Adrenal gland (tissue), 9 donors: ENCODE measurements at regions not wholly inside any gene's neighbourhood (a gene's known extent, or its start where the extent isn't known, plus 50 kb on each side); places are given as distances from the start of the nearest gene placed in this dataset.

Experiments
- DNase-seq, 7 donors: peaks; one replicate each; pipeline ENCODE4 v3.0.0-alpha.2; 2019 to 2020
- H3K27ac ChIP-seq, 5 donors: fragments of 200-600 bp; sonication (generic) in 4 of 5; 1 replicate in 3 of 5; 2 replicates in 2 of 5; pipeline versions ENCODE4 v1.5.1 to v1.8.0; 2016 to 2020; ENCODE audit warnings: mild to moderate bottlenecking in 1 of 5
- H3K27me3 ChIP-seq: fragments of 200-600 bp; 2 replicates; pipeline ENCODE4 v1.8.0; 2021
- H3K36me3 ChIP-seq, 2 donors: fragments of 200-600 bp; replicated peaks in 1 of 2; 1 replicate in 1 of 2; 2 replicates in 1 of 2; pipeline versions ENCODE4 v1.5.1 to v1.8.0; 2018 to 2022
- H3K4me1 ChIP-seq, 2 donors: fragments of 200-600 bp; replicated peaks in 1 of 2; 1 replicate in 1 of 2; 2 replicates in 1 of 2; pipeline versions ENCODE4 v1.5.1 to v1.8.0; 2018 to 2021
- H3K4me3 ChIP-seq, 4 donors: fragments of 200-600 bp; sonication (generic) in 3 of 4; one replicate each; pipeline ENCODE4 v1.5.1; 2016 to 2018
- H3K9me3 ChIP-seq, 3 donors: fragments of 200-600 bp; sonication (generic) in 1 of 3; replicated peaks in 1 of 3; 1 replicate in 2 of 3; 2 replicates in 1 of 3; pipeline versions ENCODE4 v1.5.1 to v1.8.0; 2016 to 2021
- POLR2A ChIP-seq, 2 donors: fragments of 450-650 bp; IDR thresholded peaks; one replicate each; pipeline ENCODE4 v1.6.1; 2017; ENCODE audit warnings: antibody characterized with exemption in 2 of 2, mild to moderate bottlenecking in 2 of 2, moderate library complexity in 1 of 2
- WGBS, 4 donors: extraction: QIAGEN DNeasy Blood & Tissue Kit in 2 of 4; methylation state at CpG; one replicate each; pipeline versions ENCODE4 v1.1.5 to v1.1.7; 2013 to 2017; 5-methylcytosine and 5-hydroxymethylcytosine counted together
- intact Hi-C, 2 donors: fragments of 100-400 bp; cut with DNase I; formaldehyde crosslinking; loops; one replicate each; pipeline versions ENCODE4 v1.14.1 to v1.15.0; 2022 to 2023
- TF ChIP-seq, protein P1 (sequence below), 6 experiments: fragments of 450-650 bp in 4 of 6; fragments of 200-600 bp in 2 of 6; sonication (generic) in 1 of 6; IDR thresholded peaks; 1 replicate in 5 of 6; 2 replicates in 1 of 6; pipeline versions ENCODE4 v1.5.1 to v1.8.0; 2016 to 2021; ENCODE audit warnings: antibody characterized with exemption in 6 of 6, mild to moderate bottlenecking in 2 of 6, moderate library complexity in 1 of 6
- donor health status: healthy with polysubstance abuse.
- donor health status: Bipolar disorder and iron deficiency.
- donor health status: DM: yes; HTN: yes; CAD: no.
- donor health status: DM: no; HTN: no; CAD: no.
- donor health status: DM: no; HTN: no; CAD: no.

DNA sequence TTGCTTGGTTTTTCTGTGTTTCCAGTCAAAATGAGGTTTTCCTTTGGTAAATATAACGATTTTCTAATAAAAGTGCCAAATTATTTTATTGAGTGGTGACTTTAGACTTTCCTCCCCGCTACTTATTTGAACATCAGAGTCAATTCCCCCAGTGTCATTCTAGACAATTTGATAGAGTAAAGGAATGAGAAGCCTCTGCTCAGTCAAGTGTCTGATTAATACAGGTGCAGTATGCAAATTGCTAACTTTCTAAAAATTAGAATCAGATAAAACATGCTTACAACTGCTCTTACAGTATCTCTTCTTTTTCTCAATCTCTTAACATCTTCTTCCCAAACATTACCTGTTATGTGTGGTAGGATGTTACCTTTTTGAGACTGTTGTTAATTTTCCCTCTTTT is 148.7 kb downstream of the CD83 start:
- H3K27me3 ChIP-seq, result no peaks in the 10 kb centered on the region
- WGBS, 4 donors, result 71 to 84% (median 79%) methylated on average over 2 of the region's 2 CpGs
- H3K27ac ChIP-seq, result no peak overlapping the region
- intact Hi-C loops, result no loop called here
- H3K4me1 ChIP-seq, result no peaks in the 10 kb centered on the region
- DNase-seq, result no peak
- TF ChIP-seq, protein P1, sequence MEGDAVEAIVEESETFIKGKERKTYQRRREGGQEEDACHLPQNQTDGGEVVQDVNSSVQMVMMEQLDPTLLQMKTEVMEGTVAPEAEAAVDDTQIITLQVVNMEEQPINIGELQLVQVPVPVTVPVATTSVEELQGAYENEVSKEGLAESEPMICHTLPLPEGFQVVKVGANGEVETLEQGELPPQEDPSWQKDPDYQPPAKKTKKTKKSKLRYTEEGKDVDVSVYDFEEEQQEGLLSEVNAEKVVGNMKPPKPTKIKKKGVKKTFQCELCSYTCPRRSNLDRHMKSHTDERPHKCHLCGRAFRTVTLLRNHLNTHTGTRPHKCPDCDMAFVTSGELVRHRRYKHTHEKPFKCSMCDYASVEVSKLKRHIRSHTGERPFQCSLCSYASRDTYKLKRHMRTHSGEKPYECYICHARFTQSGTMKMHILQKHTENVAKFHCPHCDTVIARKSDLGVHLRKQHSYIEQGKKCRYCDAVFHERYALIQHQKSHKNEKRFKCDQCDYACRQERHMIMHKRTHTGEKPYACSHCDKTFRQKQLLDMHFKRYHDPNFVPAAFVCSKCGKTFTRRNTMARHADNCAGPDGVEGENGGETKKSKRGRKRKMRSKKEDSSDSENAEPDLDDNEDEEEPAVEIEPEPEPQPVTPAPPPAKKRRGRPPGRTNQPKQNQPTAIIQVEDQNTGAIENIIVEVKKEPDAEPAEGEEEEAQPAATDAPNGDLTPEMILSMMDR (IDR thresholded peaks at IDR 0.05), result no peak
- no peak for TF ChIP-seq POLR2A (IDR thresholded peaks at IDR 0.05)
- no peaks in the 10 kb centered on the region for H3K36me3 ChIP-seq
- H3K9me3 ChIP-seq, result peaks cover 0 to 19% (median 7%) of the 10 kb centered on the region in 3 donors
- H3K4me3 ChIP-seq, result no peak overlapping the region

DNA sequence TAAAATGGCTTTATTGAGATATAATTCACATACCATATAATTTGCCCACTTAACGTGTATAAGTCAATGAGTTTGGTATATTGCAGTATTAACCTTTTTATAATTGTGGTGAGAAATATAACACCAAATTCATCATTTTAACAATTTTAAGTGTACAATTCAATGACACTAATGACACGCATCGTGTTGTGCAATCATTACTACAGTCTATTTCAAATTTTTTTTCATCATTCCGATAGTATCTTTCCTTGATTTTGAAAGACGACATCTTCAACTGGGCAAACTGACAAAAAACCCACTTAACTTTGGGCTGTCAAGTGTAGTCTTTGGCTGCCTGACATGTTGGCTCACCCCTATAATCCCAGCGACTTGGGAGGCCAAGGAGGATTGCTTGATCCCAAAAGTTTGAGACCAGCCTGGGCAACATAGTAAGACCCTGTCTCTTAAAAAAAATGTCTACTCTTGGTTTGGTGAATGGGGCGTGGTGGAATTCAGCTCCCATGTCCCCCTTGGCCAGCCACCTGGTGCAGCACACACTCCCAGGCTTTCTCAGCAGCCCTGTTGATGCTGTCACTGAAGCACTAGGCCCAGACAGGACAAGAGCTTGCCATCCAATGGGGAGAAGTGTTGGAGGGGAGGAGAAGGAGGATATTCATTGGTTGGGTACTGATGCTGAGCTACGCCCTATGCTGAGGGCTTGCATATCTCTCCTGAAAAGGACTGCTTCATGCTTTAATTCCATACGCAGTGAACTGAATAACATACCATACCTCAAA is 150.5 kb downstream of the CD83 start:
- intact Hi-C loops, result no loop called here
- DNase-seq, result no peak
- Histone ChIP-seq H3K4me1 (no peaks in the 10 kb centered on the region), H3K4me3 (no peak overlapping the region), H3K27ac (no peak overlapping the region), H3K9me3 (peaks cover 0 to 8% (median 7%) of the 10 kb centered on the region in 3 donors), H3K27me3 (no peaks in the 10 kb centered on the region), H3K36me3 (no peaks in the 10 kb centered on the region)
- WGBS, 4 donors, result 87 to 95% (median 92%) methylated on average over 9 of the region's 9 CpGs
- TF ChIP-seq, protein P1 (IDR thresholded peaks at IDR 0.05), result no peak
- no peak for TF ChIP-seq POLR2A (IDR thresholded peaks at IDR 0.05)

DNA sequence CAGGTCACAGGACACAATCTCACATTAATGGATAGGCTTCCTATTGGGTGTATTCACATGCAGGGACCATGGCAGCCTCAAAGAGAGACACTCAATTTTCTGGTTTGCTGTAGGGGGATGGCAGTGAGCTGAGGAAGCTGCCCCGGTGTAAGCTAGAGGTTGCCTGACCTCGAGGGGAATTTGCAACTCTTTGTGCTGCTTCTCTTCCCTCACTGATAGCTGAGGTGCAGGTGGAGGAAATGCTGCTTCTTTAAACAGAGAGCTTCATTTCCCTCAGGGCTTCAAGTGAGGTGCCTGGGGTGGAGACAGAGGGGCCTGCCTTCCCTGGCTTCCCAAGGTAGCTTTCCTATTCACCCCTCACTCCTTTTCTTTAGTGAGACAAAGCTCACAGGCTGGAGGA is 151.9 kb downstream of the CD83 start:
- no peak for DNase-seq
- H3K9me3 ChIP-seq, result no peaks in the 10 kb centered on the region
- H3K36me3 ChIP-seq, result no peaks in the 10 kb centered on the region
- no peak overlapping the region for H3K27ac ChIP-seq
- WGBS, 4 donors, result 72 to 85% (median 76%) methylated on average over 2 of the region's 2 CpGs
- no peaks in the 10 kb centered on the region for H3K27me3 ChIP-seq
- intact Hi-C loops, result no loop called here
- H3K4me3 ChIP-seq, result no peak overlapping the region
- TF ChIP-seq, protein P1 (IDR thresholded peaks at IDR 0.05), result no peak
- TF ChIP-seq POLR2A (IDR thresholded peaks at IDR 0.05), result no peak
- H3K4me1 ChIP-seq, result no peaks in the 10 kb centered on the region

DNA sequence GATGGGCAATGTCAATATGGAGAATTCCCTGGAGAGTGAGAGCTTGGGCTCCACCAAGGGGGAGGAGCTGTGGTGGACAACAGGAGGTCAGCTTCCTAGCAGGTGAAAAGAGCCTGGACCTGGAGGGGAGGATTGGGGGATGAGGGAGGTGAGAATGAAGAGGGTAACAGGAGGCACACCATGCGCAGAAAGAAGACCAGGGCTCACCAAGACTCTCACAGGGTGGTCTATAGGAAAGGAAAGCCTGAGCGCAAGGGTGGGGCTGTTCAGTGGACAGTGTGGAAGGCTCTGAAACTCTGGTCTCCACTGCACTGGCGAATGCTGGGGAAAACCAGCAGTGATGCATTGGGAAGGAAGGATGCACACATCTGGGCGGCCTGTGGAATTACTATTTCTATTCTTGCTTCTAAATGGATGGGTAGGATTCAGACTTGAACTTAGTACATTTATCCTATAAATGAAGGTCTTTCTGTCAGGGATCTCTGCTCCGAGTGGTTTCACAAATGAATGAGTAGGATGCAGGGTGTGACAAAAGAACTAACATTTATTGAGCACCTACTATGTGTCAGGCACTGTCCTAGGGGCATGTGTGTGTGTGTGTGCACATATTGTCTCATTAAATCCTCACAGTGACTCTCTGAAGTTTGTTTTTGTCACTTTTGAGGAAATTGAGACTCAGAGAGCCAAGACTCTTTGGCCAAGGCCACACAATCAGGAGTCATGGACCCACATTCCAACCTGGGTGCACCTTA is 152.7 kb downstream of the CD83 start:
- DNase-seq, result no peak
- Histone ChIP-seq H3K27me3 (no peaks in the 10 kb centered on the region), H3K27ac (no peak overlapping the region), H3K4me3 (no peak overlapping the region), H3K36me3 (no peaks in the 10 kb centered on the region), H3K9me3 (no peaks in the 10 kb centered on the region), H3K4me1 (no peaks in the 10 kb centered on the region)
- intact Hi-C loops, result no loop called here
- WGBS, 4 donors, result 83 to 91% (median 88%) methylated on average over 5 of the region's 5 CpGs
- TF ChIP-seq POLR2A (IDR thresholded peaks at IDR 0.05), result no peak
- TF ChIP-seq, protein P1 (IDR thresholded peaks at IDR 0.05), result no peak
